Spleen (tissue), 11 donors: ENCODE measurements at regions not wholly inside any gene's neighbourhood (a gene's known extent, or its start where the extent isn't known, plus 50 kb on each side); places are given as distances from the start of the nearest gene placed in this dataset.

ENCODE experiments used
- DNase-seq: peaks from one replicate; pipeline ENCODE4 v3.0.0-alpha.2; 2020
- H3K27ac ChIP-seq, 8 donors: fragments of 200-600 bp; sonication (generic) in 7 of 8; 1 replicate in 4 of 8; 2 replicates in 4 of 8; pipeline versions ENCODE4 v1.5.0 to v1.8.0; 2016 to 2021; ENCODE audit warnings: inconsistent platforms in 4 of 8, mild to moderate bottlenecking in 4 of 8, moderate library complexity in 1 of 8
- H3K27me3 ChIP-seq, 7 donors: fragments of 200-600 bp; sonication (generic) in 6 of 7; replicated peaks in 1 of 7; 1 replicate in 4 of 7; 2 replicates in 3 of 7; pipeline versions ENCODE4 v1.5.0 to v1.8.0; 2016 to 2021; ENCODE audit warnings: inconsistent platforms in 3 of 7, mild to moderate bottlenecking in 1 of 7
- H3K36me3 ChIP-seq, 6 donors: fragments of 200-600 bp; sonication (generic) in 5 of 6; 1 replicate in 4 of 6; 2 replicates in 2 of 6; pipeline versions ENCODE4 v1.5.0 to v1.8.0; 2016 to 2021; ENCODE audit warnings: inconsistent platforms in 2 of 6
- H3K4me1 ChIP-seq, 6 donors: fragments of 200-600 bp; sonication (generic) in 5 of 6; 1 replicate in 3 of 6; 2 replicates in 3 of 6; pipeline versions ENCODE4 v1.5.0 to v1.8.0; 2016 to 2021; ENCODE audit warnings: inconsistent platforms in 3 of 6
- H3K4me3 ChIP-seq, 8 donors: fragments of 200-600 bp; sonication (generic) in 7 of 8; 1 replicate in 4 of 8; 2 replicates in 4 of 8; pipeline versions ENCODE4 v1.5.0 to v1.8.0; 2016 to 2021; ENCODE audit warnings: inconsistent platforms in 4 of 8, mild to moderate bottlenecking in 4 of 8, moderate library complexity in 2 of 8
- H3K9me3 ChIP-seq, 8 donors: fragments of 200-600 bp; sonication (generic) in 7 of 8; 1 replicate in 4 of 8; 2 replicates in 4 of 8; pipeline versions ENCODE4 v1.5.0 to v1.8.0; 2016 to 2021; ENCODE audit warnings: inconsistent platforms in 4 of 8
- POLR2A ChIP-seq, 3 donors: fragments of 450-650 bp; IDR thresholded peaks; one replicate each; pipeline ENCODE4 v1.5.1; 2017; ENCODE audit warnings: antibody characterized with exemption in 3 of 3, mild to moderate bottlenecking in 1 of 3
- POLR2AphosphoS5 ChIP-seq, 3 donors: sonication (generic); formaldehyde crosslinking; IDR thresholded peaks; one replicate each; pipeline ENCODE4 v1.5.1; 2017; ENCODE audit warnings: antibody characterized with exemption in 3 of 3
- WGBS, 5 donors: extraction: QIAGEN DNeasy Blood & Tissue Kit in 3 of 5; methylation state at CpG; one replicate each; pipeline versions ENCODE4 v1.1.5 to v1.1.7; 2013 to 2018; 5-methylcytosine and 5-hydroxymethylcytosine counted together
- intact Hi-C: fragments of 100-400 bp; cut with DNase I; formaldehyde crosslinking; loops from one replicate; pipeline ENCODE4 v1.15.0; 2023; ENCODE audit warnings: low total_unique reads
- TF ChIP-seq, protein P1 (sequence below), 11 experiments: fragments of 200-600 bp in 7 of 11; fragments of 450-650 bp in 4 of 11; sonication (generic) in 4 of 11; IDR thresholded peaks in 8 of 11; conservative IDR thresholded peaks in 3 of 11; 1 replicate in 7 of 11; 2 replicates in 4 of 11; pipeline versions ENCODE4 v1.4.0 to v1.8.0; 2016 to 2021; ENCODE audit warnings: antibody characterized with exemption in 11 of 11, inconsistent platforms in 4 of 11, mild to moderate bottlenecking in 1 of 11
- donor health status: healthy with polysubstance abuse.
- donor health status: DM: no; HTN: no; CAD: no; lungs with moderate emphysema.
- donor health status: DM: no; HTN: no; CAD: no.
- donor health status: Bipolar disorder and iron deficiency.
- donor health status: healthy.
- donor health status: DM: no; HTN: no; CAD: no.
- donor health status: DM: yes; HTN: yes; CAD: no.

DNA sequence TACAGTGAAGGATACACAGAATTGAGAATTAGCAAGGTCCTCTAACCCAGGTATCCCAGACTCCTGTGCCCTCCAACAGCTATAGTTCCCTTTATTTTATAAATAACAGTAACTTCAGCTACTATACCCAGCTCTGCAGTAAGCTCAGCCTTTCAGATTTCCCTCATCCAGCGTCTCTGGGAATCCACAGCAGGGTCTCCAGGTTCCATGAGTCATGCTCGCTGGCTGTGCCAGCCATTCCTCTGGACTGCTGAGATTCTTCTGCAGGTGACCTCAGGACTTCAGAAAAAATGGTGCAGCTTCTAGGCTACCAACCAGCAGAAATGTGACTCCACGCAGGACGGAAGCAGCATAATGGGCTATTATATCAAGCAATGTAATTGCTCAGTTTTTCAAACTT, 419.3 kb downstream of the ZNF516 start:
- no peak for TF ChIP-seq POLR2A (IDR thresholded peaks at IDR 0.05)
- no peak for TF ChIP-seq POLR2AphosphoS5 (IDR thresholded peaks at IDR 0.05)
- TF ChIP-seq, protein P1, sequence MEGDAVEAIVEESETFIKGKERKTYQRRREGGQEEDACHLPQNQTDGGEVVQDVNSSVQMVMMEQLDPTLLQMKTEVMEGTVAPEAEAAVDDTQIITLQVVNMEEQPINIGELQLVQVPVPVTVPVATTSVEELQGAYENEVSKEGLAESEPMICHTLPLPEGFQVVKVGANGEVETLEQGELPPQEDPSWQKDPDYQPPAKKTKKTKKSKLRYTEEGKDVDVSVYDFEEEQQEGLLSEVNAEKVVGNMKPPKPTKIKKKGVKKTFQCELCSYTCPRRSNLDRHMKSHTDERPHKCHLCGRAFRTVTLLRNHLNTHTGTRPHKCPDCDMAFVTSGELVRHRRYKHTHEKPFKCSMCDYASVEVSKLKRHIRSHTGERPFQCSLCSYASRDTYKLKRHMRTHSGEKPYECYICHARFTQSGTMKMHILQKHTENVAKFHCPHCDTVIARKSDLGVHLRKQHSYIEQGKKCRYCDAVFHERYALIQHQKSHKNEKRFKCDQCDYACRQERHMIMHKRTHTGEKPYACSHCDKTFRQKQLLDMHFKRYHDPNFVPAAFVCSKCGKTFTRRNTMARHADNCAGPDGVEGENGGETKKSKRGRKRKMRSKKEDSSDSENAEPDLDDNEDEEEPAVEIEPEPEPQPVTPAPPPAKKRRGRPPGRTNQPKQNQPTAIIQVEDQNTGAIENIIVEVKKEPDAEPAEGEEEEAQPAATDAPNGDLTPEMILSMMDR (IDR thresholded peaks at IDR 0.05 in 8 of 11, conservative IDR thresholded peaks at IDR 0.05 in 3 of 11): no peak
- H3K4me1 ChIP-seq: no peaks in the 10 kb centered on the region
- no peak overlapping the region for H3K4me3 ChIP-seq
- intact Hi-C loops: no loop called here
- no peak for DNase-seq
- peaks cover 0 to 2% (median 0%) of the 10 kb centered on the region in 8 donors for H3K9me3 ChIP-seq
- WGBS, 5 donors: 84 to 89% (median 85%) methylated on average over 4 of the region's 4 CpGs
- H3K36me3 ChIP-seq: no peaks in the 10 kb centered on the region
- no peak overlapping the region for H3K27ac ChIP-seq
- H3K27me3 ChIP-seq: no peaks in the 10 kb centered on the region

DNA sequence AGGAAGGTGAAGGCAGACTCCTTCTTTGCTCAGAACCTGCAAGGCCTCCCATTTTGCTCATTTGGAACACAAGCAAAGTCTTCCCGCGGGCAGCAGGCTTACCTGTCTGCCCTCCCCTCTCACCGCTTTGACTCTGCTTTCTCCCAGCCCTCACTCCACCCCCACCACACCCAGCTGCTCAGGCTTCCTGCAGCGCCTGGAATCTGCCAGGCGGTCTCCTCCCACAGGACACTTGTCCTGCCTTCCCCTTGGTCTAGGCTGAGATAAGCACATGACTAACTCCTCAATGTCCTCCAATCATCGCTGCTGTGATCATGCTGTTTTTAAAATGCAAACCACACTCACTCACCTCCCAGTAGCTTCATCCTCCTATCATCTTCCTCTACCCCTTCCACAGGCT, 430.0 kb downstream of the ZNF516 start:
- intact Hi-C loops: no loop called here
- peaks cover 0 to 6% (median 0%) of the 10 kb centered on the region in 8 donors for H3K9me3 ChIP-seq
- 26 to 37% (median 33%) methylated on average over 6 of the region's 6 CpGs for WGBS, 5 donors
- DNase-seq: no peak
- no peaks in the 10 kb centered on the region for H3K36me3 ChIP-seq
- no peak overlapping the region for H3K4me3 ChIP-seq
- no peak overlapping the region for H3K27ac ChIP-seq
- no peak for TF ChIP-seq POLR2AphosphoS5 (IDR thresholded peaks at IDR 0.05)
- TF ChIP-seq, protein P1 (IDR thresholded peaks at IDR 0.05 in 8 of 11, conservative IDR thresholded peaks at IDR 0.05 in 3 of 11): no peak
- no peak for TF ChIP-seq POLR2A (IDR thresholded peaks at IDR 0.05)
- no peaks in the 10 kb centered on the region for H3K4me1 ChIP-seq
- H3K27me3 ChIP-seq: no peaks in the 10 kb centered on the region

DNA sequence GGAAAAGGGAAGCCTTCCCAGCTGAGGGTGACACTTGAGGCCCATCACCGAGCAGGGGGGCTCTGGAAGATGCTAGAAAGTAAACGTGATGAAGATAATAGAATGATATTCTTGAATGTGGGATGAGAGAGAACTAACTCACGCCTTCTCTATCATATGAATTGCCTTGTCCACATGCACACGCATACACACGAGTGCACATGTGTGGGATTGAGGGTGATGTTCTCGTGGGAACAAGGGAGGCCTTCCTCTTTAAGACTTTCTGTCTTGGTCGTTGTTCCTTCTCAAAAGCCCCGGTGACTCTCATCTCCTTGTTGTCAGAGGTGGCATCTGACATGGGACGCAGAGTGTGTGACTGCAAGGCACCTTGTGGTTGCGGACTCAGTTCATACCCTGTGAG, 436.9 kb downstream of the ZNF516 start:
- DNase-seq: no peak
- intact Hi-C loops: no loop called here
- no peaks in the 10 kb centered on the region for H3K4me1 ChIP-seq
- no peak overlapping the region for H3K4me3 ChIP-seq
- no peaks in the 10 kb centered on the region for H3K36me3 ChIP-seq
- H3K9me3 ChIP-seq: no peaks in the 10 kb centered on the region
- WGBS, 5 donors: 68 to 75% (median 72%) methylated on average over 10 of the region's 10 CpGs
- H3K27me3 ChIP-seq: no peaks in the 10 kb centered on the region
- TF ChIP-seq POLR2A (IDR thresholded peaks at IDR 0.05) (no peak), POLR2AphosphoS5 (IDR thresholded peaks at IDR 0.05) (no peak)
- TF ChIP-seq, protein P1 (IDR thresholded peaks at IDR 0.05 in 8 of 11, conservative IDR thresholded peaks at IDR 0.05 in 3 of 11): no peak
- no peak overlapping the region for H3K27ac ChIP-seq

DNA sequence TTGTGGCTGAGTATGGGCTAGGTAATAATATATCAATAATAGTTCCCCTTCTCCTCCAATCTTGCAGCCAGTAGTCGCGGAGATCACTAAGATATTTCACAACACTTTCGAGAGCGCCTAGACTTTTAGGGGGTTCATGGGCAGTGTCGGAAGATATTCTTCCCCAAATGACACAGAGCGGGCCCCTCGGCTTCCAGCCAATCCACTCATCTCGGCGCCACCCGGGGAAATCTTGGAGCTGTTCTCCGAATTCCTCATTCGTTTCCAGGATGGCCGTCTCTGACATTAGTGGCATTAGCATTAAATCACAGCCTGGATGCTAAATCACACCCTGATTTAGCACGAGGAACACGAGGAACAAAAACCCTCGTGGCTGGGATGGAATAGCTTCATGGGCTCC, 437.7 kb downstream of the ZNF516 start:
- Histone ChIP-seq H3K27me3 (no peaks in the 10 kb centered on the region), H3K9me3 (no peaks in the 10 kb centered on the region), H3K4me3 (no peak overlapping the region), H3K27ac (no peak overlapping the region), H3K4me1 (no peaks in the 10 kb centered on the region), H3K36me3 (no peaks in the 10 kb centered on the region)
- DNase-seq: no peak
- intact Hi-C loops: no loop called here
- 76 to 92% (median 85%) methylated on average over 14 to 16 of the region's 16 CpGs for WGBS, 5 donors
- no peak for TF ChIP-seq POLR2A (IDR thresholded peaks at IDR 0.05)
